ENCODE measurements at regions not wholly inside any gene's neighbourhood (a gene's known extent, or its start where the extent isn't known, plus 50 kb on each side); places are given as distances from the start of the nearest gene placed in this dataset.

DNA sequence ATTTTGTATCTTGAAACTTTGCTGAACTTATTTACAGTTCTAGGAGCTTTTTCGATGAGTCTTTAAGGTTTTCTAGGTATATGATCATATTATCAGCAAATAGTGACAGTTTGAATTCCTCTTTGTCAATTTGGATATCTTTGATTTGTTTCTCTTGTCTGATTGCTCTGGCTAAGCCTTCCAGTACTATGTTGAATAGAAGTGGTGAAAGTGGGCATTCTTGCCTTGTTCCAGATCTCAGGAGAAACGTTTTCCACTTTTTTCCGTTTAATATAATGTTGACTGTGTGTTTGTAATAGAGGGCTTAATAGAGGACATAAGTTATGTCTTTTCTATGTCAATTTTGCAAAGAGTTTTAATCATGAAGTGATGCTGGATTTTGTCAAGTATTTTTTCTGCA lies 124.3 kb downstream of the ZNF280B start:
- TF ChIP-seq POLR2A (IDR thresholded peaks at IDR 0.05) = no peak
- TF ChIP-seq, protein P1, sequence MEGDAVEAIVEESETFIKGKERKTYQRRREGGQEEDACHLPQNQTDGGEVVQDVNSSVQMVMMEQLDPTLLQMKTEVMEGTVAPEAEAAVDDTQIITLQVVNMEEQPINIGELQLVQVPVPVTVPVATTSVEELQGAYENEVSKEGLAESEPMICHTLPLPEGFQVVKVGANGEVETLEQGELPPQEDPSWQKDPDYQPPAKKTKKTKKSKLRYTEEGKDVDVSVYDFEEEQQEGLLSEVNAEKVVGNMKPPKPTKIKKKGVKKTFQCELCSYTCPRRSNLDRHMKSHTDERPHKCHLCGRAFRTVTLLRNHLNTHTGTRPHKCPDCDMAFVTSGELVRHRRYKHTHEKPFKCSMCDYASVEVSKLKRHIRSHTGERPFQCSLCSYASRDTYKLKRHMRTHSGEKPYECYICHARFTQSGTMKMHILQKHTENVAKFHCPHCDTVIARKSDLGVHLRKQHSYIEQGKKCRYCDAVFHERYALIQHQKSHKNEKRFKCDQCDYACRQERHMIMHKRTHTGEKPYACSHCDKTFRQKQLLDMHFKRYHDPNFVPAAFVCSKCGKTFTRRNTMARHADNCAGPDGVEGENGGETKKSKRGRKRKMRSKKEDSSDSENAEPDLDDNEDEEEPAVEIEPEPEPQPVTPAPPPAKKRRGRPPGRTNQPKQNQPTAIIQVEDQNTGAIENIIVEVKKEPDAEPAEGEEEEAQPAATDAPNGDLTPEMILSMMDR (IDR thresholded peaks at IDR 0.05) = no peak

All from uterus (tissue), 2 donors.